ENCODE measurements at regions not wholly inside any gene's neighbourhood (a gene's known extent, or its start where the extent isn't known, plus 50 kb on each side); places are given as distances from the start of the nearest gene placed in this dataset.

DNA sequence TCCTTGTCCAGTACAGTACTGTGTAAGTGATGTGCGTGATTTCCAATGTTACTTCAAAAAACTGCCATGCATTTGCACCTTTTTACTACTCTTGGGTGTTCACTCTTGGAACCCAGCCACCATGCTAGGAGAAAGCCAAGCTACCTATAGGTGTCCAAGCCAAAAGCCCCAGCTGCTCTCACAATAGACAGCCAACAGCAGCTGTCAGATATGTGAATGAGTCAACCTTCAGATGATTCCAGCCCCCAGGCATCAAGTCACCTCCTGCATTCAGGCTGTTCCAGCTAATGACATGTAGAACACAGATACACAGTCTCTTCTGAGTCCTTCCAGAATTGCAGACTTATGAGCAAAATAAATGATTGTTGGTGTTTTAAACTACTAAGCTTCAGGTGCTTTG is 417.7 kb upstream of the TGFBR2 start:
- TF ChIP-seq CTCF (IDR thresholded peaks at IDR 0.05) (no peak), ZFX (IDR thresholded peaks at IDR 0.05; ENCODE audit: borderline replicate concordance) (no peak)

Measured in 22Rv1 (cell line).